Erythroblast (primary cell): ENCODE measurements at regions not wholly inside any gene's neighbourhood (a gene's known extent, or its start where the extent isn't known, plus 50 kb on each side); places are given as distances from the start of the nearest gene placed in this dataset.

Experiments used
- DNase-seq, 2 experiments: peaks; one replicate each; lab custom pipeline; 2025; lab: John Stamatoyannopoulos, UW
- GATA1 ChIP-seq: IDR thresholded peaks from 2 replicates; pipeline ENCODE4 v1.6.1; 2011; ENCODE audit warnings: low read depth, mild to moderate bottlenecking, control low read depth, low read length, moderate library complexity
- POLR2A ChIP-seq: IDR thresholded peaks from 2 replicates; pipeline ENCODE4 v1.6.1; 2011; ENCODE audit warnings: mild to moderate bottlenecking, low read length

DNA sequence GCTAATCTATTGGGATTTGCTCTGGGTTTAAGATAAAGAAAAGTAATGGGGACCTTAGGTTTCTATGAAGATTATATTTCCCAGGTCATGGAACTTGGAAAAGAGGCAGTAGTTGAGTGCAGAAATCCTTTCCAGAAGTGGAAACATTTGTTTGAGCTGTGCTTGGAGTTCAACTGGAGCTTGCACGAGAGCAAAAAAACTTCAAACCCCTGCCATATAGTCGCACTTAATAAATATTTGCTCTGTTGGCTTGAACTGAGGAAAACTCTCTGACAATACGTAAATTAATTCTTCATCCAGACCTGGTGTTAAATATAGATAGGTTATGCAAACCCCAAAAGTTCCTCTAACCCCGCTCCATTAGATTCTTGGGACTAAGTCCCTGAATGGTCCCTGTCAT is 52.8 kb upstream of the COL24A1 start:
- no peak for DNase-seq
- TF ChIP-seq GATA1 (no peak), POLR2A (no peak)

DNA sequence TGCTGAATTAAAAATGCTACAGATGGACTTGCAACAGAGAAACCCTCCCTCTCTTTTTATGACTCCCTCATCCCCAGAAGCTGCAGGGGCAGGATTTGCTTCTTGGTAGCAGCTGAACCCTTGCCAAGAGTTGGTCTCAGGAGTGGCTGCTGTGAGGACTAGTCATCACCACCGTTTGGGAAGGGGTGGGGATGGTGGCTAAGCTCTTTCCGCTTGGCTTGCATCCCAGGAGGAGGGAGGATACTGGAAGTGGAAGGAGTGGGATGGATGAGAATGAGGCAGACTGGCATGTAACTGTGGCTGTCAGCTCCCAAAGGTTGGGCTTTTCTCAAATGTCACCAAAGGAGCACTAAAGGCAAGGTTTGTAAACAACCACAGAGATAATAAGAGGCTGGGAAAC is 50.8 kb upstream of the COL24A1 start:
- no peak for DNase-seq

More for the DNA sequence above, 50.8 kb upstream of the COL24A1 start:
- no peak for TF ChIP-seq POLR2A
- TF ChIP-seq GATA1: no peak
